T-helper 2 cell treated with Interferon-gamma antibody and Interleukin-4, amounts not matched to agents 5 μg/mL and 100 μg/mL, for 36 hours (primary cell): ENCODE measurements at regions not wholly inside any gene's neighbourhood (a gene's known extent, or its start where the extent isn't known, plus 50 kb on each side); places are given as distances from the start of the nearest gene placed in this dataset.

ENCODE experiments used
- DNase-seq: peaks from one replicate; pipeline ENCODE4 v3.0.0; 2021; ENCODE audit warnings: low spot score
- H3K27ac Mint-ChIP-seq: one replicate; pipeline ENCODE4 v1.8.0; 2021; ENCODE audit warnings: mild to moderate bottlenecking, mixed read lengths
- H3K27me3 Mint-ChIP-seq: one replicate; pipeline ENCODE4 v1.8.0; 2021; ENCODE audit warnings: low read depth, mixed read lengths
- H3K36me3 Mint-ChIP-seq: one replicate; pipeline ENCODE4 v1.8.0; 2021; ENCODE audit warnings: low read depth, mixed read lengths
- H3K4me1 Mint-ChIP-seq: one replicate; pipeline ENCODE4 v1.8.0; 2021; ENCODE audit warnings: low read depth, mixed read lengths
- H3K4me3 Mint-ChIP-seq: one replicate; pipeline ENCODE4 v1.8.0; 2022; ENCODE audit warnings: mild to moderate bottlenecking, moderate library complexity, mixed read lengths
- H3K9me3 Mint-ChIP-seq: one replicate; pipeline ENCODE4 v1.8.0; 2021; ENCODE audit warnings: mixed read lengths

DNA sequence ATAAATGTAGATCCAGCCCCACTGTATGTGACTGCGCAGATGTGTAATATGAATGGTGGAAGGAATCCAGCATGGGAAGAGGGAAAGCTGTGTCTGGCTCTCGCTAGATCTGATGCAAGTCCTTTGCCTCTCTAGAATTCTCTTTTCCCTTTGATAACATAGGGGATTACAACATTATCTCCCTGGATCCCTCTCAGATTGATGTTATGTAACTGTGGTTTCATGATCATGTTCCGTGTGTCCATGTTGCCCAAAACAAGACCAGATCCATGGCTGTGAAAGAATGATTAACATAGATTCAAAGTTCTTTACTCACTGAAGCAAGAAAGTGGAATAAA lies 184.0 kb upstream of the UBL3 start:
- H3K4me3 Mint-ChIP-seq = no peak overlapping the region
- H3K9me3 Mint-ChIP-seq = no peaks in the 10 kb centered on the region
- H3K4me1 Mint-ChIP-seq = peaks cover 2% of the 10 kb centered on the region
- no peaks in the 10 kb centered on the region for H3K36me3 Mint-ChIP-seq
- no peak overlapping the region for H3K27ac Mint-ChIP-seq
- DNase-seq = no peak
- peaks cover 36% of the 10 kb centered on the region for H3K27me3 Mint-ChIP-seq

DNA sequence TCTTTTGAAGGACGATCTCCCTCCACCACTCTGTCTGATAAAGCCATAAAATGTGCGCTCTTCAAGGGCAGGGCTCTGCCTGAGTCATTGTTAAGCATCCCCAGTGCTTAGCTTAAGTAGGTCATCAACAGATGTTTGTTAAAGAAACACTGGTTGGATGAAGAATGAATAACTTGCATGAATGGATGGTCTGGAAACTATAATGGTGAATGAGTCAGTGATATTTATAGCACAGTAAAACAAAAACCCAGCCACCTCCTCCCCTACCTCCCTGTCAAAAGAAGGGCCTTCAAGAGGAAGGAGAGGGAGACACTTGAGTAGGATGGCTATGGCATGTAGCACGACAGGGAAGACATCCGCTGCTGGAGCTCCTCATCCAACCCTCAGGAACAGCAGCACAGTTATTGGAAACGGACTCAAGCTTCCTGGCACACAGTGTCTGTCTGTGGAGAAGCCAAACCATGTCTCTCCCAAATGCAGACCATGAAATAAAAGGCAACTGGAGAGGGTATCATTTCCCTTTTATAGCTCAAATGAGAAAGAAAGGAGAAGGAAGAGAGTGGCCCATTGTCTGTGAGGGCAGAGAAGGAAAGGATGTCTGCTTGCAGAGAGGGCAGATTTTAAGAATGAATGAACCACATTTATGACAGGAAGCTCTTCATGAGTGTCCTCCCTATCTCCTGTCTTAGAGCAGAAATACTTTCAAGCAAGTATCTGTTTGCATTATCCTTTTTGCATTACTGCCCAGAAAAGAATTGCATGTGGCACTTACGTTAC lies 183.5 kb upstream of the UBL3 start:
- H3K27me3 Mint-ChIP-seq = peaks cover 32% of the 10 kb centered on the region
- no peak overlapping the region for H3K4me3 Mint-ChIP-seq
- H3K27ac Mint-ChIP-seq = no peak overlapping the region
- H3K9me3 Mint-ChIP-seq = no peaks in the 10 kb centered on the region
- H3K4me1 Mint-ChIP-seq = peaks cover 2% of the 10 kb centered on the region
- no peaks in the 10 kb centered on the region for H3K36me3 Mint-ChIP-seq
- no peak for DNase-seq

DNA sequence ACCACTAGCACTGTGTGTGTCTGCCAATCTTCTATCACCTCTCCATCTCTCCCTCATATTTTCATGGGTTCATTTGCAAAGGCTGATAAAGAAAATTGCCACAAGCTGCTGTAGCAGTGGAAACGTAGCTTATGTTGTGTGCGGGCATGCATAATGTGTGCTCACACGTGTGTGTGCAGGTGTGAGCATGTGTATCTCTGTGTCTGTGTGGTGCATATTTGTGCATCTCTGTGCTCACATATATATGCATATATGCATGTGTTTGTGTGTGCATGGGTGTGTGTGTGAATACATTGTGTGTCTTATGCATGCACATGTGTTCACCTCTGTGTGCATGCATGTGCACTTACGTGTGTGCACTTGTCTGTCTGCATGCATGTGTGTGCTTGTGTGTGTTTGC lies 181.8 kb upstream of the UBL3 start:
- Mint-ChIP-seq H3K36me3 (no peaks in the 10 kb centered on the region), H3K4me3 (no peak overlapping the region), H3K4me1 (peaks cover 2% of the 10 kb centered on the region), H3K27ac (no peak overlapping the region), H3K27me3 (peaks cover 20% of the 10 kb centered on the region), H3K9me3 (no peaks in the 10 kb centered on the region)
- no peak for DNase-seq

DNA sequence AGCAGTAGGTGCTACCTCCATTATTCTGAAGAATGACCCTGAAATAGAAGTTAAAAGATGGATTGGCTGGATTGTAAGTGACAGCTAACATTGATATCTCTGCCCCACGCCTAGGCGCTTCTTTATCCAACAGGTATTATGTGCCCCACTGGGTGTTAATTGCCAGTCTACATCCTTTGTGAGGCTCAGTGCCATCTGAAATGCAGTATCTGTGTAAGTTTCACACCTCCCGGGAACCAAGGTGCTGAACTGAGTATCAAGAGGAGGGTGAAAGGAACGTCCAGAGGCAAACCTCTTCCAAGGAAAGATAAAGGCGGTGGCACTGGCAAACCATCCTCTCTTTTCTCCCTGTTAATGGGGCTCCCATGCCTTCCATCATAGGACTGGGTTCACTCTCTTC lies 181.1 kb upstream of the UBL3 start:
- peaks cover 18% of the 10 kb centered on the region for H3K27me3 Mint-ChIP-seq
- peaks cover 2% of the 10 kb centered on the region for H3K4me1 Mint-ChIP-seq
- H3K9me3 Mint-ChIP-seq = no peaks in the 10 kb centered on the region
- no peak for DNase-seq
- H3K27ac Mint-ChIP-seq = no peak overlapping the region
- no peak overlapping the region for H3K4me3 Mint-ChIP-seq
- no peaks in the 10 kb centered on the region for H3K36me3 Mint-ChIP-seq

DNA sequence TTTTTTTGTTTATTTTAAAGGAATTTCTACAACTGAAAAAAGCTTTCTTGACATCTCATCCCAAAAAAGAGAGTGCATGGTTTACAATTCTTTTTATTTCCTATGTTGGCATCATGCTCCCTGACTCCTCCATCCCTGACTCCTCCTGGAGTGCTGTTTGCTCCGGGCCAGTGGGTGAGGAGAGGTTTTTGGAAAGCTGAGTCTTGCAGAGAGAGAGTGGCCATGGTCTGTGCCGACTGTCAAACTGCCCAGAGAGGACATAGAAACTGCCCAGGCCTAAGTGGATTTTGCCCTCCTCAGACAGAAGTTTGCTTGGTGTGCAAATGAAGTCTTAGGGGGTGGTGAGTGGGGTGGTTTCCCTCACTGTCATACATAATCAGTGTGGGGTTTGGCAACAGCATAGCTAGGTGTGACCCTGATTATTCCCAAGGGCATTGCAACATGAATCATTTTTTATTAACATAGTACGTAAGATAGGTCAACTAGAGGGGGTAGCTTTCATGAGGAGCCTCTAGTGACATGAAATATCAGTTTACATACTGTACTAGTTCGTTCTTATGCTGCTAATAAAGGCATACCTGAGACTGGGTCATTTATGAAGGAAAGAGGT lies 179.8 kb upstream of the UBL3 start:
- H3K36me3 Mint-ChIP-seq = no peaks in the 10 kb centered on the region
- H3K9me3 Mint-ChIP-seq = no peaks in the 10 kb centered on the region
- no peak overlapping the region for H3K4me3 Mint-ChIP-seq
- DNase-seq = no peak
- peaks cover 18% of the 10 kb centered on the region for H3K27me3 Mint-ChIP-seq
- no peak overlapping the region for H3K27ac Mint-ChIP-seq
- H3K4me1 Mint-ChIP-seq = peaks cover 2% of the 10 kb centered on the region

DNA sequence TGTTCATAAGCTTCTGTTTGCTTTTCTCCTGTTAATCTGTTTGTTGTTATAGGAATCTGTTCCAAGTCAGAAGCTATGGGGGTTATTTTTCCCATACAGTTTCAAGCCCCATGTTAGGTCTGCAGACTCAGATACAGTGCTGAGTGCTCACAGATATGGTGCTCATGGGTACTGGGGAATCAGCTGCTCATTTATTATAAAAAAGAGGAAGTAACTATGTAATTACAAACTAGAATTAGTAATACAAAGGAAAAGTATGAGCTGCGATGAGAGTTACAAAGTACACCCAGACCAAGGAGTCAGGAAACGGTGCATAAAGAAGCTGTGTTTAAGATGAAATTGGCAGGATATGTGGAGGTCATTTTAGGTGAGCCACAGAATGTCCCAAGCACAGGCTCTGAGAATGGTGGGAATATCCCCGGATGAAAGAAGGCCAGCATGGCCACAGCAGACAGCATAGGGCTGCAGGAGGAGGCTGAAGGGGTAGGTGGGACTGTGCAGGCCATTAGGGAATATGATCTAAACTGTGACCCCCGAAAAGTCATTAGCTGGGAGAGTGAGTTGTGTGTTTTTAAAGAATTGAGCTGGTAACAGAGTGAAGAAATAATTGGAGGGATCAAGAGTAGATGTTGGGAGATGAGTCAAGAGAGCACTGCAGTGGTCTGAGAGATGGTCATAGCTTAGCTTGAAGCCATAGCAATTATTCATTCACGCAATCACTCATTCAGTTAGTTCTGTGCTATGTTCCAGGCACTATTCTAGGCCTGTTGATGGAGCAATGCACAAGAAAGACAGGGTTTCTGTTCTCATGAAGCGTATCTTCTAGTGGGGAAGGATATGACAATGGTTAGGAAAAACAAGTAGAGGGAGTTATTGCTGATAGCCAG lies 177.4 kb upstream of the UBL3 start:
- no peak overlapping the region for H3K4me3 Mint-ChIP-seq
- no peak overlapping the region for H3K27ac Mint-ChIP-seq
- no peak for DNase-seq
- H3K27me3 Mint-ChIP-seq = peaks cover 13% of the 10 kb centered on the region
- no peaks in the 10 kb centered on the region for H3K9me3 Mint-ChIP-seq
- H3K4me1 Mint-ChIP-seq = no peaks in the 10 kb centered on the region
- no peaks in the 10 kb centered on the region for H3K36me3 Mint-ChIP-seq

DNA sequence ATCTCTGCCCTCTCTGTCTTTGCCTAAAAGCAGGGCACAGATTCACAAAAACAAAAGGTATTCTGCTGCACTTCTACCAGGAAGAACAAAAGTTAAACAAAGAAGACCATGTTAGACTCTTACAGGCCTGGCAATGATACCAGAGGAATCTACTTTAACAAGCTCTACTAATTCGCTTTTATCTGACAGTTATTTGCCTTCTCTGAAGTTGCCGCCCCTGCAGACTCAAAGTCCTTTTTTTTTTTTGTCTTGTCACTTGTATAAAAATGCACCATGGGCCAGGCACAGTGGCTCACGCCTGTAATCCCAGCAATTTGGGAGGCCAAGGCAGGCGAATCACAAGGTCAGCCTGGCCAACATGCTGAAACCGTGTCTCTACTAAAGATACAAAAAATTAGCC lies 176.5 kb upstream of the UBL3 start:
- no peaks in the 10 kb centered on the region for H3K36me3 Mint-ChIP-seq
- no peak for DNase-seq
- peaks cover 10% of the 10 kb centered on the region for H3K27me3 Mint-ChIP-seq
- no peaks in the 10 kb centered on the region for H3K4me1 Mint-ChIP-seq
- no peaks in the 10 kb centered on the region for H3K9me3 Mint-ChIP-seq
- no peak overlapping the region for H3K4me3 Mint-ChIP-seq
- no peak overlapping the region for H3K27ac Mint-ChIP-seq

DNA sequence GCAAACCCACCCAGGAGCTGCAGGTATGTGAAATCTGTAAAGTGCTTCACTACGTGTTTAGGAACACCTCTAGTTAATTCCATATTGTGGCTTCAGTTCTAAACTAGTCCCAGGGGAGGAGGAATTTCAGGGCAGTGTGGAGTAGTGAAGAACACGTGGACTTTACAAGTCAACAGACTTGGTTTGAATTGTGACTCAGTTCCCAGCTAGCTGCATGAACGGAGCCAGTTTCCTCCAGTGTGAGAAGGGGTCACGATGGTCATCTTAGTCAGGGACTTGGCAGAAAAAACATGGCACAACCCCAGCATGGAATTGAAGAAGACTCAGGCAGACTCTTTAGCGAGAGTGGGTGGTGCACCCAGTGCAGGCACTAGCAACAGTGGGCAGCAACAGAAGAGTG lies 175.7 kb upstream of the UBL3 start:
- no peaks in the 10 kb centered on the region for H3K4me1 Mint-ChIP-seq
- no peak for DNase-seq
- no peak overlapping the region for H3K27ac Mint-ChIP-seq
- peaks cover 10% of the 10 kb centered on the region for H3K27me3 Mint-ChIP-seq
- H3K36me3 Mint-ChIP-seq = no peaks in the 10 kb centered on the region
- no peak overlapping the region for H3K4me3 Mint-ChIP-seq
- H3K9me3 Mint-ChIP-seq = no peaks in the 10 kb centered on the region

DNA sequence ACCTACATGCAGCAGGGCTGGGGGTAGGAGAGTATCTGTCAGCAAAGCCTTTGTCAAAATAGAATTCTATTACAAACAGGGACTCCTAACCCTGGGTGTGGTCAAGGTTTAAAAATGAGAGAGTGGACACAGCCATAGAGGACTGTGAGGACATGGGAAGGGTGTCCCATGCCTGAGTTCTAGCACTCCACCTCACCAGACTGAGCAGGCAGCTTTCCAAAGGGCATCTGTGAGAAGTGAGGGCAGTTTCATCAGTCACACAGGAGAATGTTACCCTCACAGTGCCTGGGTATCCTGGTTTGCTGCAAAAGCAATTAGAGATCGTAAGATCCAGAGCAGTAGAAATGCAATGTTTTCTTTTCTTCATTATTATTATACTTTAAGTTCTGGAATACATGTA lies 174.9 kb upstream of the UBL3 start:
- H3K4me1 Mint-ChIP-seq = no peaks in the 10 kb centered on the region
- no peaks in the 10 kb centered on the region for H3K9me3 Mint-ChIP-seq
- H3K36me3 Mint-ChIP-seq = no peaks in the 10 kb centered on the region
- no peak overlapping the region for H3K27ac Mint-ChIP-seq
- DNase-seq = no peak
- no peak overlapping the region for H3K4me3 Mint-ChIP-seq
- peaks cover 12% of the 10 kb centered on the region for H3K27me3 Mint-ChIP-seq

DNA sequence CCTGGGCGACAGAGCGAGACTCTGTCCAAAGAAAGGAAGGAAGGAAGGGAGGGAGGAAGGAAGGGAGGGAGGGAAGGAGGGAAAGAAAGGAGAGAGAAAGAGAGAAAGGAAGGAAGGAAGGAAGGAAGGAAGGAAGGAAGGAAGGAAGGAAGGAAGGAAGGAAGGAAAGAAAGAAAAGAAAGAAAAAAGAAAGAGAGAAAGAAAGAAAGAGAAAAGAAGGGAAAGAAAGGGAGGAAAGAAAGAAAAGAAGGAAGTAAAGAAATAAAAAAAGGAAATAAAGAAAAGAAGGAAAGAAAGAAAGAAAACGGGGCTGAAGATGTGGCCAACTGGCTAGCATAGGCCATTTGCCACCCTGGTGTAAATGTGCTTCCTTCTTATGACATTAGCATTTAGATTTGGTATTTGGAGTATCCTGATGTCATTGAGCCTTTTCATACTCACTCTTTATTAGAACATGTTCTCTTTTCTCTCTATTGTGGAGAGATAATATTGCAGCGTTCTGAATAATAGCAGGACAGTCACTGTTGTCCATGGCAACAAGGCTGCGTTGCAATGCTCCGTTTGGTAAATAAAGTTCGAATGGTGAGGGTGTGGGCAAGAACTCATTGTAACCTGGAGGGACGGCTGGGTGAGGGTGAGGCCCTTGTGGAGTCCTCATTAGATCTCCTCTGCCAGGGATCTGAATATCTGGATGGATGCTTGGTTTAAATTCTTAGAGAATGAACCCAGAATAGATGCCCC lies 173.9 kb upstream of the UBL3 start:
- H3K27me3 Mint-ChIP-seq = peaks cover 13% of the 10 kb centered on the region
- DNase-seq = no peak
- no peaks in the 10 kb centered on the region for H3K36me3 Mint-ChIP-seq
- H3K4me3 Mint-ChIP-seq = no peak overlapping the region
- H3K4me1 Mint-ChIP-seq = no peaks in the 10 kb centered on the region
- no peak overlapping the region for H3K27ac Mint-ChIP-seq
- no peaks in the 10 kb centered on the region for H3K9me3 Mint-ChIP-seq

DNA sequence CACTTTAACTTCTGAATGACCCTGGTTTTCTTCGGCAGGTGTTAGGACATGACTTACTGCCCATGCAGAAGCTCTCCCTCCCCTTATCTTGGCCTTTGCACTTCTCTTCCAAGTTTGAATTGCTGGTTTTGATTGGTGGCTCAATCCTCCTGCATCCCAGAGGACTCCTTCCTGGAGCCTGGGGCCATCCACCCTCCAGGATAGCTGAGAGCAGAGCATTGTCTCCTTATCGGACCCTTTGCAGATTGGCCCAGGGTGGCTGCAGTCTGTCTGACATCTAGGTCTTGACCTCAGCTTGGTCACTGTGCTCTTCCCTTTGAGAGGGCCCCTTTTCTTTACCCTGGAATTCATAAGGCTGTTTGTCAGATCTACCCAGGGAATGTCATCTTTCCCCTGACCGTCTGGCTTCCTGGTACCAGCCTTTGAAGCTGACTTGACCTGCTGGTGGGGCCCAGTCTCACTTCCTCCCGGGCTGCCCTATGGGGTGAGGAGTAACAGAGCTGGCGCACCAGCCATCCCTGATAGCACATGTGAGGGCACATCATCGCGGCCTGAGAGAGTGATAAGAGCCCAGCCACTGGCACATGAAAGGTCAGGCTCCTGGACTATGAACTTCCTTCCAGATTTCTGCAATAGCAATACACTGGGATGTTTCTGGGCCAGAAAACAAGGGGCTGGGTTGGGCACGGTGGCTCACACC lies 172.9 kb upstream of the UBL3 start:
- Mint-ChIP-seq H3K9me3 (no peaks in the 10 kb centered on the region), H3K4me1 (no peaks in the 10 kb centered on the region), H3K27ac (no peak overlapping the region), H3K4me3 (no peak overlapping the region), H3K27me3 (peaks cover 13% of the 10 kb centered on the region), H3K36me3 (no peaks in the 10 kb centered on the region)
- no peak for DNase-seq

DNA sequence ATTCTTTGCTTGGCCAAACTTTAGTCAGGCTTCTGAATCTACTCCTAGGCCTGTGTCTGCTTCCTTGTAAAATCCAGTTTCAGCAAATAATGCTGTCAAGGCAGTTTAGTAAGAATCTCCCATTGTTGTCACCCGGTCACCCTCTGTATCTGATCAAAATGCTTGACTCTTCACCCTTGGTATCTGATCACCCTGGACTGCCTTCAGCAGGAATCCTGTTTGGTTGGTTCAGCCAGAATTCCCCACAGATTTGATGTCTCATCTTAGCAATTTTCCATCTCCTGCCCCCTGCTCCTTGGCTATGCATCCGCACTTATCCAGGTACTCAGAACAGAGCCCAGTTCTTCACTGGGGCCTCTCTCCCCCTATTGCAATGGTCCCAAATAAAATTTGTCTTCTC lies 172.4 kb upstream of the UBL3 start:
- Mint-ChIP-seq H3K9me3 (no peaks in the 10 kb centered on the region), H3K36me3 (no peaks in the 10 kb centered on the region), H3K27ac (no peak overlapping the region), H3K4me1 (no peaks in the 10 kb centered on the region), H3K4me3 (no peak overlapping the region), H3K27me3 (peaks cover 13% of the 10 kb centered on the region)
- DNase-seq = no peak

DNA sequence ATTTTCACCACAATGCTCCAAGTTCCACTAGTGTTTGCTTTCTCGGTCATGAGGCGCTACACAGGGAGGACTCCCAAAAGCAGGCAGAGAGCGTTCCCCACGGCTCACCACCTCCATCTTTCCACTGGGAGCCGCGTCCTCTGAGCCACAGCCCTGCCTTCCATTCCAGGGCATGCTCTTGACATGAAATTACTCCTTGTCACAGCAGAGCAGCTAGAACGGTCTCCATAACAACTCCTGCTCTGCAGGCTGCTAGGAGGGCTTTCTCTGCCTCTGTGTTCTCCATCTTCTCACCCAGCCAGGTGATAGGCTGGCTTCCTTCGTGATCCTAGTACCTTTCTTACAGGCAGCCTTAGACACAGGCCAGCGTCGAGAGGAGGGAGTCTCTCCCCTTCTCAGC lies 171.8 kb upstream of the UBL3 start:
- no peak for DNase-seq
- Mint-ChIP-seq H3K27ac (no peak overlapping the region), H3K36me3 (no peaks in the 10 kb centered on the region), H3K27me3 (peaks cover 13% of the 10 kb centered on the region), H3K9me3 (no peaks in the 10 kb centered on the region), H3K4me3 (no peak overlapping the region), H3K4me1 (no peaks in the 10 kb centered on the region)
